Esophagus squamous epithelium (tissue), 5 donors: ENCODE measurements at regions not wholly inside any gene's neighbourhood (a gene's known extent, or its start where the extent isn't known, plus 50 kb on each side); places are given as distances from the start of the nearest gene placed in this dataset.

Source experiments
- DNase-seq: peaks from one replicate; lab custom pipeline; 2025; lab: John Stamatoyannopoulos, UW
- H3K27ac ChIP-seq, 4 donors: fragments of 200-600 bp; sonication (generic); one replicate each; pipeline ENCODE4 v1.5.1; 2016 to 2019; ENCODE audit warnings: mild to moderate bottlenecking in 1 of 4
- H3K27me3 ChIP-seq, 4 donors: fragments of 200-600 bp; sonication (generic); 1 replicate in 3 of 4; 2 replicates in 1 of 4; pipeline versions ENCODE4 v1.5.1 to v1.6.0; 2017 to 2021; ENCODE audit warnings: antibody characterized with exemption in 1 of 4
- H3K36me3 ChIP-seq, 3 donors: fragments of 200-600 bp; sonication (generic); one replicate each; pipeline ENCODE4 v1.5.1; 2016 to 2019
- H3K4me1 ChIP-seq, 3 donors: fragments of 200-600 bp; sonication (generic); one replicate each; pipeline ENCODE4 v1.5.1; 2017 to 2019
- H3K4me3 ChIP-seq, 4 donors: fragments of 200-600 bp; sonication (generic); 1 replicate in 3 of 4; 2 replicates in 1 of 4; pipeline ENCODE4 v1.5.1; 2016 to 2019; ENCODE audit warnings: mild to moderate bottlenecking in 2 of 4, moderate library complexity in 1 of 4
- H3K9me3 ChIP-seq, 3 donors: fragments of 200-600 bp; sonication (generic); one replicate each; pipeline ENCODE4 v1.5.1; 2016 to 2019
- CTCF ChIP-seq, 6 experiments: fragments of 450-650 bp in 4 of 6; fragments of 200-600 bp in 2 of 6; sonication (generic) in 2 of 6; IDR thresholded peaks; one replicate each; pipeline ENCODE4 v1.5.1; 2016 to 2019; ENCODE audit warnings: antibody characterized with exemption in 6 of 6, mild to moderate bottlenecking in 4 of 6, moderate library complexity in 4 of 6
- POLR2A ChIP-seq, 4 donors: fragments of 450-650 bp; IDR thresholded peaks; one replicate each; pipeline ENCODE4 v1.6.1; 2017; ENCODE audit warnings: antibody characterized with exemption in 4 of 4, mild to moderate bottlenecking in 4 of 4, moderate library complexity in 3 of 4
- WGBS, 2 donors: methylation state at CpG; one replicate each; pipeline ENCODE4 v1.1.5; 2018; 5-methylcytosine and 5-hydroxymethylcytosine counted together
- intact Hi-C: fragments of 100-400 bp; cut with DNase I; formaldehyde crosslinking; loops from one replicate; pipeline ENCODE4 v1.15.0; 2022
- donor health status: DM: yes; HTN: yes; CAD: no.

DNA sequence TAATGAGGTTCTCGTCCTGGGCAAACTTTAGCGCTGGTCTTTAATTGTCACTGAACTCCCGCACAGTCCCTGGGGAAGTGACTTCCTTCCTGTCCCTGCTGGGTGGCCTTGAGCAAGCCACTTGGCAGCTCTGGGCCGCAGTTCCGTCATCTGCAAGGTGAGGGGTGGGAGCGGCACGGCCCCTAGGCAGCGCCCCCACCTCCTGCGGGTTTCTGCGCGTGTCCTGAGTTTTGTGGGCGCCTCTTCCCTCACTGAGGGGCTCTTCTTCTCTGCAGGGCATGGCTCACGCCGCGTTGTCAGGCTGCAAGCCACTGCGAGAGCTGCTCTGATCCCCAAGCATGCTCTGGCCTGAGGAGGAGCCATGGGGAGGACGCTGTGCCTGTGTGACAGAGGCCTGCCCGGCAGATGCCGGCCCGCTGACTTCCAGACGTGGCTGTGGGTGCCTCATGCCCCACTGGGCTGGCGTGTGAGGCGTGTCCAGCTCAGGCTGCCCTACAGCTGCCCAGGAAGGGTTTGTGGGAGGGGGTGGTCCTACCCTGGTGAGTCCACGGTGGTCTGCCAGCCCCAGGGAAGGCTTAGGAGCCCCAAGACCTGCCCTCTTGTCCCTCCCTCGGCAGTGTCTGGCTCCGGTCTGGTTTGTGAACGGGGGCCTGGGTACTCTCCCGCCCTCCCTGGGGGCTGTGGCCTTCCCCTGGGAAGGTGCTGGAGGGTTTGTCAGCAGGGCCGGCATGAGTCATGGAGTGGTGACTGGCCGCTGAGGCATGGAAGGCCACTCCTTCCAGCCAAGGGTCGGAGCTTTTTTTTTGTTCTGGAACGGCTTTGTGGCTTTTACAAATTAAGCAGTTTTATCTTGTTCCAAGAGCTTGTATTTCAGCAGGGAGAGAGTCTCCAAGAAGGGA lies 182.0 kb downstream of the SEC14L1 start:
- Histone ChIP-seq H3K9me3 (no peaks in the 10 kb centered on the region), H3K4me3 (peak overlapping the region in 3 of 4 donors; percentile 51 to 67 (median 54)), H3K27me3 (no peaks in the 10 kb centered on the region), H3K27ac (peak overlapping the region; percentile 89 to 97 (median 93)), H3K36me3 (no peaks in the 10 kb centered on the region), H3K4me1 (peaks cover 72 to 96% (median 80%) of the 10 kb centered on the region in 3 donors)
- 19 to 43% methylated on average over 4 to 5 of the region's 32 CpGs for WGBS, 2 donors
- peak in 2 of 4 donors; percentile 36 to 39 for TF ChIP-seq POLR2A (IDR thresholded peaks at IDR 0.05)
- no peak for TF ChIP-seq CTCF (IDR thresholded peaks at IDR 0.05)
- intact Hi-C loops: loop anchor here (5.0 kb wide), 1 partner anchor 35 kb away; no protein-coding TSS in a partner anchor
- no peak for DNase-seq

DNA sequence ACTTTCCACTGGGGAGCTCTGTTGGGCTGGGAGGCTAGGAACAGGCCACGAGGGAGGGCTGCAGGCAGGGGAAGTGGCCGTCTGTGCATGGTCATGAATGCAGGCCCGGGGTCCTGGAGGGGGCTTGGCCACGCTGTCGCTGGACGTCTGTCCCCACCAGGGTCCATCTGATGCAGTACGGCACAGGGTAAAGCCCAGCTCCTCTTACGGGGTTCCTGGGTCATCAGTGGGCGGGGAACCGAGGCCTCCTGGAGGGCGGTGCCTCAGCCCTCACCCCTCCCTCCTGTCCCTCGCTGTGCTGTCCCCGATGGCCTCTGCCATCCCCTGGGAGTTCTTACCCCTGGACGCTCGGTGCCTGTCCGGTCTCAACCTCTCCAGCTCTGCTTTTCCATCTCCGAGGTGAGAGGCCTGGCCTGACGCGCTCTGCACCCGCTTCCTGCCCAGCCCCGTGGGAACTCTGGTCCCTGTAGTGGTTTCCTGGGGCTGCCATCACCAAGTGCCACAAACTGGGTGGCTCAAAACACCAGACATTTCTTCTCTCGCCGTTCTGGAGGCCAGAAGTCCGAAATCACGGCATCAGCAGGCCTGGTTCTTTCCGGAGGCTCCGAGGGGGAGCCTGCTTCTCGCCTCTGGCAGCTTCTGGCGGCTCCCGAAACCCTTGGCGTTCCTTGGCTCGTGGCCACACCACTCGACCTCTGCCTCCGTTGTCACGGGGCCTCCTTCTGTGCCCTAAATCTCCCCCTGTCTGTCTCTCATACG lies 182.8 kb downstream of the SEC14L1 start:
- intact Hi-C loops: loop anchor here (5.0 kb wide), 1 partner anchor 36 kb away; no protein-coding TSS in a partner anchor
- DNase-seq: no peak

DNA sequence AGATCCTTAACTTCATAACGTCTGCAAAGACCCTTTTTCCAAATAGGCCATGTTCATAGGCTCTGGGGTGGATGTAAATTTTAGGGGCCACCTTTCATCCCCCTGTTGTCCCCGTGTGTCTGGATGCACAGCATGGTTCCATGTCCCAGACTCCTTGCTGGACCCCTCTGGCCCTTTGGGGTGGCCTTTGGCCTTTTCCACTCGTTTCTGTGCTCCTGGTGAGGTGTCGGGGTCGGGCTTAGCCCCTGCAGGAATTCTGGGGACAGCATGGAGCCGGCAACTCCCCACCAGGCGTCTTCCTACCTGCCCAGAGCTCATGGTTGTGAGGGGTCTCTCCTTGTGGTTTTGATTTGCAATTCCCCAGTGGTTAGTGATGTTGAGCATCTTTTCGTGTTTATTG lies 183.5 kb downstream of the SEC14L1 start:
- 85 to 88% methylated on average over 4 to 8 of the region's 8 CpGs for WGBS, 2 donors

More for the DNA sequence above, 182.8 kb downstream of the SEC14L1 start:
- WGBS, 2 donors: 62 to 65% methylated on average over 24 to 30 of the region's 36 CpGs
- Histone ChIP-seq H3K36me3 (no peaks in the 10 kb centered on the region), H3K27ac (peak overlapping the region; percentile 89 to 97 (median 93)), H3K4me1 (peaks cover 67 to 94% (median 77%) of the 10 kb centered on the region in 3 donors), H3K27me3 (no peaks in the 10 kb centered on the region), H3K9me3 (no peaks in the 10 kb centered on the region), H3K4me3 (peak overlapping the region in 3 of 4 donors; percentile 51 to 67 (median 54))
- TF ChIP-seq POLR2A (IDR thresholded peaks at IDR 0.05) (no peak), CTCF (IDR thresholded peaks at IDR 0.05) (no peak)

DNA sequence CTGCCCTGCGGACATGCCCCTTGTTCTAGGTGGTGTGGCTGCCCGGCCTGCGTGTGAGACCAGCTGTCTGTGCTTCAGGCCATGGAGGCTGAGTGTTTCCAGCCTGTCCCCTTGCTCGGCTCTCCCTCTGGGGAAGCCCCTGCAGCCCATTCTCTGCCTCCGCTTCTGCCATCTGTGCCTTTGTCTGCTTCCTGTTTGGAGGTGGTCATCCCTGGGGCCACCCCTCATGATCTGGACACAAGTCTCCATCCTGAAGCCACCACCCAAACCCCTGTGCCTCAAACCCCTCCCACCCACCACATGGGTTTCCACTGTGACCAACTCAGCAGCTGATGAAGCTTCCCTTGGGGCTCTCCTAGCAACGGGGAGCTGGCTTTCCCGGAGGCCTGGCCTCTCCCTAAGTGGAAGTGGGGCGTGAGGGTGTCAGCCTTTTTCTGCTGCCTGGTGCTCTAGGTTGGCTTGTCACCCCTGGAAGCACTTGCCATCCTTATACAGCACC lies 184.9 kb downstream of the SEC14L1 start:
- Histone ChIP-seq H3K4me1 (peaks cover 55 to 94% (median 60%) of the 10 kb centered on the region in 3 donors), H3K36me3 (no peaks in the 10 kb centered on the region), H3K9me3 (no peaks in the 10 kb centered on the region), H3K27ac (peak overlapping the region; percentile 89 to 97 (median 93)), H3K4me3 (peak overlapping the region in 1 of 4 donors; percentile 1), H3K27me3 (no peaks in the 10 kb centered on the region)
- 26 to 38% methylated on average over 7 of the region's 8 CpGs for WGBS, 2 donors
- no peak for DNase-seq
- intact Hi-C loops: no loop called here
- TF ChIP-seq CTCF (IDR thresholded peaks at IDR 0.05) (no peak), POLR2A (IDR thresholded peaks at IDR 0.05) (no peak)

More for the DNA sequence above, 183.5 kb downstream of the SEC14L1 start:
- Histone ChIP-seq H3K9me3 (no peaks in the 10 kb centered on the region), H3K4me3 (peak overlapping the region in 1 of 4 donors; percentile 67), H3K27ac (peak overlapping the region; percentile 89 to 97 (median 93)), H3K36me3 (no peaks in the 10 kb centered on the region), H3K4me1 (peaks cover 61 to 94% (median 71%) of the 10 kb centered on the region in 3 donors), H3K27me3 (no peaks in the 10 kb centered on the region)
- no peak for TF ChIP-seq CTCF (IDR thresholded peaks at IDR 0.05)
- TF ChIP-seq POLR2A (IDR thresholded peaks at IDR 0.05): no peak
- no peak for DNase-seq
- intact Hi-C loops: loop anchor here (5.0 kb wide), 1 partner anchor 37 kb away; no protein-coding TSS in a partner anchor
